ENCODE measurements at regions not wholly inside any gene's neighbourhood (a gene's known extent, or its start where the extent isn't known, plus 50 kb on each side); places are given as distances from the start of the nearest gene placed in this dataset.
"Not testable (repeated sequence)": the region's sequence is repeated elsewhere in the genome, so short reads cannot be mapped to it uniquely, and the experiment has no call there.

DNA sequence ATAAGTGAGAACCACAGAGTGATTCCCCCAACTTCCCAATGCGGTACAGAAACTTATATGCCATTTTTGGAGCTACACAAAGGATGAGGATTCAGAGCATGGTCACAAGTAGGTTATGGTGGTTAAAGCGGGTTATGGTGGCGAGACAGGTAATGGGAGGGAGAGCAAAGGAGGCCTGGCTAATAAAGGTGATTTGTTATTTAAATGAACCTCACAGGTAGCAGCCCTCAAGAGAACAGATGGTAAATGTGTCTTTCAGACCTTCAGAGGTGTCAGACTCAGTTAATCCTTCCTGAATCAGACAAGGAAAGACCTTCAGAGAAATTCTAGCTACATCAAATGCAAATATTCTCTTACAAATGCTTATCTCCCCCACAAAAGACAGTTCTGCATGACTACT lies 1971.4 kb downstream of the OLFM4 start:
- Histone ChIP-seq H3K4me1 (ENCODE audit: insufficient read depth, low read length) (peaks cover 45% of the 10 kb centered on the region), H3K4me3 (ENCODE audit: low read length) (peak overlapping the region; percentile 4; the same call in 1 of the 2 replicates), H3K27me3 (ENCODE audit: insufficient read depth, low read length) (no peaks in the 10 kb centered on the region), H3K27ac (ENCODE audit: low read depth, low read length) (peak overlapping the region; percentile 91; the same call in 1 of the 2 replicates), H3K36me3 (ENCODE audit: insufficient read depth, low read length) (peaks cover 22% of the 10 kb centered on the region), H3K9ac (ENCODE audit: low read depth, low read length) (no peak overlapping the region), H3K9me3 (ENCODE audit: insufficient read depth, low read depth, low read length) (peaks cover 24% of the 10 kb centered on the region)
- 22% methylated on average over 3 of the region's 3 CpGs for WGBS

DNA sequence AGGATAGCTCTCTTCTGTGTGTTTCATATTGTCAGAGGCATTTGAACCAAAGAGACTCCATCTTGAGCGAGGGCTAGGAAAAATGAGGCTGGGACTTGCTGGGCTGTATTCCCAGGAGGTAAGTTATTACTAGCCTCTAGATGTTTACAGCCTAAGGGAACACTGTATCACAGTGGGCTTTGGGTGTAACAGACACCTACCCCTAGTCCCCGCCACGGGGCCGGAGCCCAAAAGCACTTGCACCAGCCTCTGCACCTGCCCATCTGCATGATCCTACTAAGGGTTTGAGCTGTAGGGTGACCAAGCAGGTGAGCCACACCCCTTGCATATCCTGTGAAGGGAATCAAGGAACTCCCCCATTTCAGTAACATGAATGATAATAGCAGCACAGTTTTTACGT lies 1972.2 kb downstream of the OLFM4 start:
- Histone ChIP-seq H3K9ac (ENCODE audit: low read depth, low read length) (peak overlapping the region; percentile 5; the same call in 1 of the 2 replicates), H3K36me3 (ENCODE audit: insufficient read depth, low read length) (peaks cover 16% of the 10 kb centered on the region), H3K4me1 (ENCODE audit: insufficient read depth, low read length) (peaks cover 45% of the 10 kb centered on the region), H3K27ac (ENCODE audit: low read depth, low read length) (peak overlapping the region; percentile 91), H3K27me3 (ENCODE audit: insufficient read depth, low read length) (no peaks in the 10 kb centered on the region), H3K4me3 (ENCODE audit: low read length) (no peak overlapping the region), H3K9me3 (ENCODE audit: insufficient read depth, low read depth, low read length) (peaks cover 17% of the 10 kb centered on the region)
- 52% methylated on average over 4 of the region's 5 CpGs for WGBS

DNA sequence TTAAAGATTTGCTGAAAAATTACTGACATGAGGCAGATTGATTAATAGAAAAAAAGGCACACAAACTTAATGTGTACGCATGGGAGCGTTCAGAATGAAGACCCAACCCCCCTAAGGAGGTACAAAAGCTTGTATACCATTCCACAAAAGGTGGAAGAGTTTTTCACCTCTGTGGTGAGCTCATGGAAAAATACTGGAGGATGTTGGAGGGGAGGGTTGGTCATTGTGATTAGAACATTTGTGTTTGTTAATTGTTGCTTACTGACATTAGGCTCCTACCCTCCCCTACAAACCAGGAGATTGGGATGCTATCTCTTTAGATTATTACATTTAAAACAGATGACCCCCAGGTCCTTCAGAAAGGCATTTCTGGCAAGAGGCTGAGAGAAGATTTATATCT lies 1973.3 kb downstream of the OLFM4 start:
- H3K9ac ChIP-seq (ENCODE audit: low read depth, low read length) = peak overlapping the region; percentile 5; the same call in 1 of the 2 replicates
- H3K27ac ChIP-seq (ENCODE audit: low read depth, low read length) = peak overlapping the region; percentile 91
- H3K4me1 ChIP-seq (ENCODE audit: insufficient read depth, low read length) = peaks cover 45% of the 10 kb centered on the region
- H3K9me3 ChIP-seq (ENCODE audit: insufficient read depth, low read depth, low read length) = peaks cover 6% of the 10 kb centered on the region
- H3K36me3 ChIP-seq (ENCODE audit: insufficient read depth, low read length) = peaks cover 7% of the 10 kb centered on the region; the same call in 1 of the 2 replicates
- no peaks in the 10 kb centered on the region for H3K27me3 ChIP-seq (ENCODE audit: insufficient read depth, low read length)
- 92% methylated on average over 2 of the region's 2 CpGs for WGBS
- no peak overlapping the region for H3K4me3 ChIP-seq (ENCODE audit: low read length)

DNA sequence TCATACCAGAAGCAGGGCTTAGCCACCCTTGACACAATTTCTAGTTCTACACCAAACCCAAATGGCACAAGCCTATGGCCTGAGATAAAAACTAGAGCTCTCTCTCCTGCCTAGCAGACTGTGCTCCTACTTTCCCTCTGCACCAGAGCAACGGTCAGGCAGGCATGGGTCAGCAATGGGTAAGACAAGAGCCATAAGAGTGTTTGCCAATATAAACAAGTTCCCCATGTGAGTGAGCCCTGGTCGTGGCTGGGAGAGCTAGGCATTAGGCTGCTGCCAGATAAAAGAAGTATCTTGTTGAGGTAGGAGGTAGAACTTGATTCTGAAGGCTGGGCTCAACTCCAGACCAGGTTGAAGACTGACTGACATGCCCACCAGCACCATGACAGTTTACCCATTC lies 1979.1 kb downstream of the OLFM4 start:
- H3K9ac ChIP-seq (ENCODE audit: low read depth, low read length) = no peak overlapping the region
- H3K36me3 ChIP-seq (ENCODE audit: insufficient read depth, low read length) = no peaks in the 10 kb centered on the region
- H3K9me3 ChIP-seq (ENCODE audit: insufficient read depth, low read depth, low read length) = no peaks in the 10 kb centered on the region
- 92% methylated on average over 2 of the region's 2 CpGs for WGBS
- H3K27ac ChIP-seq (ENCODE audit: low read depth, low read length) = no peak overlapping the region
- H3K4me1 ChIP-seq (ENCODE audit: insufficient read depth, low read length) = peaks cover 13% of the 10 kb centered on the region
- no peaks in the 10 kb centered on the region for H3K27me3 ChIP-seq (ENCODE audit: insufficient read depth, low read length)
- no peak overlapping the region for H3K4me3 ChIP-seq (ENCODE audit: low read length)

DNA sequence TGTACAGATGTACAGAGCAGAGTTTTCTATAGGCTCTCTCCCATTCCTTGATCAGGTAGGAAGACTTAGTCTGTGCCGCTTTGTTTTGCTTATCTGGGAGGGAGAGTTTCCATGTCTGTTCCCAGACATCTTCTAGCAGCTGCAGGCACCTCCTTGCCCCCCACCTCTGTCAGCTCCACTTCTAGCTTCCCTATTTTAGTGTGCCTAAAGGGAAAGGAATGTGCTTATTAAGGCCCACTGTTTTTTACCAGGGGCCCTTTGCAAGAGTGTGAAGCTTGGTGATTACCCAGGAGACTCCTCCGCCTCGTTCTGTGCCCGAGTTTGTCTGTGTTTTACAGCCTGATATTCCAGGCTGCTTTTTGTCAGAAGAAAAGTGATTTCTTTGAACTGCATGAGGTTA lies 1984.4 kb downstream of the OLFM4 start:
- H3K4me3 ChIP-seq (ENCODE audit: low read length) = no peak overlapping the region
- no peaks in the 10 kb centered on the region for H3K9me3 ChIP-seq (ENCODE audit: insufficient read depth, low read depth, low read length)
- 74% methylated on average over 4 of the region's 4 CpGs for WGBS
- peaks cover 22% of the 10 kb centered on the region for H3K4me1 ChIP-seq (ENCODE audit: insufficient read depth, low read length)
- H3K27me3 ChIP-seq (ENCODE audit: insufficient read depth, low read length) = no peaks in the 10 kb centered on the region
- H3K9ac ChIP-seq (ENCODE audit: low read depth, low read length) = peak overlapping the region; percentile 18; the same call in 1 of the 2 replicates
- no peaks in the 10 kb centered on the region for H3K36me3 ChIP-seq (ENCODE audit: insufficient read depth, low read length)
- H3K27ac ChIP-seq (ENCODE audit: low read depth, low read length) = no peak overlapping the region

DNA sequence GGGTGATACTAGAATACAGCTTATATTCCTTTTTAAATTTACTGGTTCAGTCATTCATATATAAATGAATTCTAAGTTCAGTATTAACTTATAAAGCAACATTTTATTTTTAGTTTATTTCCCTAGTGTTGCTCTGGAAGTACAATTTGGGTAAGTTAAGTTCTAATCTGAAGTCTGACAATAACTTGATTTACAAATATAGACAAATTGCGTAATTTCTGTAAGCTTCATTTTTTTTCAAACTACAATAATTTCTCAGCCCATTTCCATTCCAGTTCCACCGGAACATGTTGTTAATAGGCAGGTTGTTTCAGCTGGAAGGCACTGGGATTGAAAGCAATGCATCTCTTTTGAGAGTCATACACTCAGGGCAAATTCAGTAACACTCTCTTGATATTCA lies 2000.7 kb downstream of the OLFM4 start:
- Histone ChIP-seq H3K9ac (ENCODE audit: low read depth, low read length) (no peak overlapping the region), H3K4me3 (ENCODE audit: low read length) (no peak overlapping the region), H3K36me3 (ENCODE audit: insufficient read depth, low read length) (no peaks in the 10 kb centered on the region), H3K27me3 (ENCODE audit: insufficient read depth, low read length) (no peaks in the 10 kb centered on the region), H3K9me3 (ENCODE audit: insufficient read depth, low read depth, low read length) (peaks cover 25% of the 10 kb centered on the region), H3K4me1 (ENCODE audit: insufficient read depth, low read length) (no peaks in the 10 kb centered on the region), H3K27ac (ENCODE audit: low read depth, low read length) (no peak overlapping the region)
- WGBS = 95% methylated on average over 2 of the region's 2 CpGs

DNA sequence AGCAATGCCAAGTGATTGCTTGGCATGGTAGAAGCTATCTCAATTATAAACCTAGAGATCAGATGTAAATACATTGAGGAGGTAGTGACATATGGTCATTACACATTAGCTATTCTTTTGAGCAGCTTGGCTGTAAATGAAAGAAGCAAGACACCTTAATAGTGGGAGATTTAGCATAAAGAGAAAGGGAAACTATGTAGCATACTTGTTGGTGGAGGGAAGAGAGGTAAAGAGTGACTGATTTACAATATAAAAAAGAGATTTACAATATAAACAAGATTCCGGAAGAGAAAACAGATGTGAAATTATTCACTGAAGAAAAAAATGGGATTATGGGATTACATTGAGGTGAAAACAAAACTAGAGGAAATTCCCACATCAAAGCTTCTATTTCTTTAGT lies 2009.6 kb downstream of the OLFM4 start:
- Histone ChIP-seq H3K9ac (ENCODE audit: low read depth, low read length) (no peak overlapping the region), H3K36me3 (ENCODE audit: insufficient read depth, low read length) (no peaks in the 10 kb centered on the region), H3K27me3 (ENCODE audit: insufficient read depth, low read length) (no peaks in the 10 kb centered on the region), H3K4me3 (ENCODE audit: low read length) (no peak overlapping the region), H3K27ac (ENCODE audit: low read depth, low read length) (peak overlapping the region; percentile 42; the same call in 1 of the 2 replicates), H3K9me3 (ENCODE audit: insufficient read depth, low read depth, low read length) (no peaks in the 10 kb centered on the region), H3K4me1 (ENCODE audit: insufficient read depth, low read length) (peaks cover 32% of the 10 kb centered on the region)
- no CpG with 5 or more reads among the region's 1 CpG for WGBS

DNA sequence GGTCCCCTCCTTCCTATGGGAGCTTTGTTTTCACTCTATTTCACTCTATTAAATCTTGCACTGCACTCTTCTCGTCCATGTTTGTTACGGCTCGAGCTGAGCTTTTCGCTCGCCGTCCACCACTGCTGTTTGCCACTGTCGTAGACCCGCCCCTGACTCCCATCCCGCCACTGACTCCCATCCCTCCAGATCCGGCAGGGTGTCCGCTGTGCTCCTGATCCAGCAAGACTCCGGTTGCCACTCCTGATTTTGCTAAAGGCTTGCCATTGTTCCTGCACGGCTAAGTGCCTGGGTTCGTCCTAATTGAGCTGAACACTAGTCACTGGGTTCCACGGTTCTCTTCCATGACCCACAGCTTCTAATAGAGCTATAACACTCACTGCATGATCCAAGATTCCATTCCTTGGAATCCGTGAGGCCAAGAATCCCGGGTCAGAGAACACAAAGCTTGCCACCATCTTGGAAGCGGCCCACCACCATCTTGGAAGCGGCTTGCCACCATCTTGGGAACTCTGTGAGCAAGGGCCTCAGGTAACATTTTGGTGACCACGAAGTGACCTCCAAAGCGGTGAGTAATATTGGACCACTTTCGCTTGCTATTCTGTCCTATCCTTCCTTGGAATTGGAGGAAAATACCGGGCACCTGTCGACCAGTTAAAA lies 2025.4 kb downstream of the OLFM4 start:
- not testable (repeated sequence) for H3K36me3 ChIP-seq (ENCODE audit: insufficient read depth, low read length); H3K27ac ChIP-seq (ENCODE audit: low read depth, low read length); H3K9me3 ChIP-seq (ENCODE audit: insufficient read depth, low read depth, low read length); H3K27me3 ChIP-seq (ENCODE audit: insufficient read depth, low read length); H3K4me1 ChIP-seq (ENCODE audit: insufficient read depth, low read length); H3K4me3 ChIP-seq (ENCODE audit: low read length); H3K9ac ChIP-seq (ENCODE audit: low read depth, low read length)
- WGBS = 95% methylated on average over 24 of the region's 24 CpGs

DNA sequence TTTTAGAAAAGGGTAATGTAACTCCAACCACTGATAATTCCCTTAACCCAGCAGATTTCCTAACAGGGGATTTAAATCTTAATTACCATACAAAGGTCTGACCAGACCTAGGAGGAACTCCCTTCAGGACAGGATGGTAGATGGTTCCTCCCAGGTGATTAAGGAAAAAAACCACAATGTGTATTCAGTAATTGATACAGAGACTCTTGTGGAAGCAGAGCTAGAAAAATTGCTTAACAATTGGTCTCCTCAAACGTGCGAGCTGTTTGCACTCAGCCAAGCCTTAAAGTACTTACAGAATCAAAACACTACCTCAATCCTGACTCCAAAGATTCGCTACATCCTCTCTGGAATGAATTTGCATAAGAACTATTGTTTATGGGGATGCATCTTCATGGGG lies 2027.1 kb downstream of the OLFM4 start:
- H3K27ac ChIP-seq (ENCODE audit: low read depth, low read length); H3K4me1 ChIP-seq (ENCODE audit: insufficient read depth, low read length); H3K36me3 ChIP-seq (ENCODE audit: insufficient read depth, low read length); H3K9me3 ChIP-seq (ENCODE audit: insufficient read depth, low read depth, low read length); H3K27me3 ChIP-seq (ENCODE audit: insufficient read depth, low read length); H3K9ac ChIP-seq (ENCODE audit: low read depth, low read length); H3K4me3 ChIP-seq (ENCODE audit: low read length): not testable (repeated sequence)
- 83% methylated on average over 3 of the region's 3 CpGs for WGBS

DNA sequence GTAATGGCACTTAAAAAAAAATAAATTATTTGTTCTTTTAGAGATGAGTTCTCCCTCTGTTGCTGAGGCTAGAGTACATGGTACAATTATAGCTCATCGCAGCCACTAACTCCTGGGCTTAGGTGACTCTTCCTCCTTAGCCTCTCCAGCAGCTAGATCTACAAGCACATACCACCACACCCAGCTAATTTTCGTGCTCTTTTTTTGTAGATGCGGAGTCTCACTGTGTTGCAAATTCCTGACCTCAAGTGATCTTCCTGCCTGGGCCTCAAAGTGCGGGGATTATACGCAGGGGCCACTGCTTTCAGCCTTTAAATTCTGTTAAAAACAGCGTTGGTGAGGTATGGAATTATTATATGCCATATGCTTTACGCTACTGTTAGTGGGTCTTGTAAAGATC lies 2034.0 kb downstream of the OLFM4 start:
- Histone ChIP-seq H3K27ac (ENCODE audit: low read depth, low read length) (no peak overlapping the region), H3K9ac (ENCODE audit: low read depth, low read length) (no peak overlapping the region), H3K36me3 (ENCODE audit: insufficient read depth, low read length) (peaks cover 5% of the 10 kb centered on the region; the same call in 1 of the 2 replicates), H3K9me3 (ENCODE audit: insufficient read depth, low read depth, low read length) (no peaks in the 10 kb centered on the region), H3K4me1 (ENCODE audit: insufficient read depth, low read length) (peaks cover 13% of the 10 kb centered on the region; the same call in 1 of the 2 replicates), H3K27me3 (ENCODE audit: insufficient read depth, low read length) (no peaks in the 10 kb centered on the region), H3K4me3 (ENCODE audit: low read length) (no peak overlapping the region)
- WGBS = 85% methylated on average over 6 of the region's 7 CpGs

DNA sequence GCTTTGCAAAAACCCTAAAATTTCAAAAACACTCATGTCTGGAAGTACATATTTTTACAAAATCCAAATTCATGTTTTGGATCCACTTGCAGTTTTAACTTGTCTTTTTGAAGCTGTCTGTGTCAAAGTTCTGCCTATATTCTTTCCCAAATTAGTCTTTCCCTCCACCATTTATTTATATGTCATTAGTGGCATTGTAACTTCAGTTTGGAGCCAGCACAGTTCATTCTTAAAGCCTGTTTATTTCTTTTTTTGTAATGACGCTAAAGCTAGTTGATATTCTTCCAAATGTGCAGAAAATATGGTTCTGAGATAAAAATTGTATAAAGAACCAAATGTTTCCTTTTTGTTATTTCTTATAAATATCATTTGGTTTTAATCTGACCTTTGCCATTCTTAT lies 2039.3 kb downstream of the OLFM4 start:
- peaks cover 5% of the 10 kb centered on the region; the same call in 1 of the 2 replicates for H3K4me1 ChIP-seq (ENCODE audit: insufficient read depth, low read length)
- no peak overlapping the region for H3K9ac ChIP-seq (ENCODE audit: low read depth, low read length)
- no peaks in the 10 kb centered on the region for H3K9me3 ChIP-seq (ENCODE audit: insufficient read depth, low read depth, low read length)
- H3K27ac ChIP-seq (ENCODE audit: low read depth, low read length) = no peak overlapping the region
- no peaks in the 10 kb centered on the region for H3K27me3 ChIP-seq (ENCODE audit: insufficient read depth, low read length)
- WGBS = 100% methylated on average over 1 of the region's 1 CpG
- 0 out of 2 replicates have a peak, but pooled peaks cover under 1% of the 10 kb centered on the region for H3K36me3 ChIP-seq (ENCODE audit: insufficient read depth, low read length)
- H3K4me3 ChIP-seq (ENCODE audit: low read length) = no peak overlapping the region

DNA sequence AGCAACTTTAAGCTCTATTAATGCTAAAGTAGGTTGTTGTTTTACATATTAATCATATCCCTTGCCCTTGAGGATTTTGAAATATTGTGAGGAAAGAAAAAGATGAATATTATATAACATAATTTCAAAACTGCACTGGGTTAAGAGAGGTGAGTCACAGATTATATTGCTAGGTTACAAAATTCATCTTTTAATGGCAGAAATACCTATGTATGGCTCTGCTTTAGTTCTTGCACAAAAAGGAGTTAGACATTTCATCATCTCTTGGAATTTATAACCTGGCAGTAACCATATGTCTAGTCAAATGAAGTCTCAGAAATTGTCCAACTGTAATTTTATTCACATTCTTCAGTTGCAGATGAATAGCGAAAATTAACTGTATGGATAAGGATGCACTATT lies 2041.1 kb downstream of the OLFM4 start:
- H3K9me3 ChIP-seq (ENCODE audit: insufficient read depth, low read depth, low read length) = no peaks in the 10 kb centered on the region
- no peak overlapping the region for H3K4me3 ChIP-seq (ENCODE audit: low read length)
- no peaks in the 10 kb centered on the region for H3K27me3 ChIP-seq (ENCODE audit: insufficient read depth, low read length)
- no peak overlapping the region for H3K9ac ChIP-seq (ENCODE audit: low read depth, low read length)
- WGBS = no CpG with 5 or more reads among the region's 1 CpG
- H3K4me1 ChIP-seq (ENCODE audit: insufficient read depth, low read length) = 0 out of 2 replicates have a peak, but pooled peaks cover 4% of the 10 kb centered on the region
- H3K36me3 ChIP-seq (ENCODE audit: insufficient read depth, low read length) = no peaks in the 10 kb centered on the region
- H3K27ac ChIP-seq (ENCODE audit: low read depth, low read length) = no peak overlapping the region
